HG03139 (cell line): ENCODE measurements at regions not wholly inside any gene's neighbourhood (a gene's known extent, or its start where the extent isn't known, plus 50 kb on each side); places are given as distances from the start of the nearest gene placed in this dataset.

Experiments
- ATAC-seq: cut with Tn5 transposase; IDR thresholded peaks from one replicate; pipeline ENCODE4 v1.9.1; 2021; ENCODE audit not compliant: unreplicated experiment

GRCh38 chr6:47118611-47119010 lies 76.5 kb upstream of the ADGRF1 start:
- ATAC-seq, result no peak

- no peak for ATAC-seq
These were observed 75.2 kb upstream of the ADGRF1 start for GRCh38 chr6:47117314-47117713.

- no peak for ATAC-seq
These were observed 74.5 kb upstream of the ADGRF1 start for GRCh38 chr6:47116606-47117005.

GRCh38 chr6:47116086-47116485 lies 74.0 kb upstream of the ADGRF1 start:
- no peak for ATAC-seq

GRCh38 chr6:47114460-47114859 lies 72.3 kb upstream of the ADGRF1 start:
- no peak for ATAC-seq

- ATAC-seq, result no peak
These were observed 70.2 kb upstream of the ADGRF1 start for GRCh38 chr6:47112317-47112716.

GRCh38 chr6:47111685-47112084 lies 69.6 kb upstream of the ADGRF1 start:
- no peak for ATAC-seq

GRCh38 chr6:47109281-47109680 lies 67.1 kb upstream of the ADGRF1 start:
- ATAC-seq, result no peak

- ATAC-seq, result no peak
These were observed 64.6 kb upstream of the ADGRF1 start for GRCh38 chr6:47106721-47107197.

GRCh38 chr6:47106216-47106615 lies 64.1 kb upstream of the ADGRF1 start:
- no peak for ATAC-seq

GRCh38 chr6:47105469-47106178 lies 63.5 kb upstream of the ADGRF1 start:
- ATAC-seq, result no peak

GRCh38 chr6:47103931-47104330 lies 61.8 kb upstream of the ADGRF1 start:
- no peak for ATAC-seq

- no peak for ATAC-seq
These were observed 60.2 kb upstream of the ADGRF1 start for GRCh38 chr6:47102331-47102730.

- no peak for ATAC-seq
These were observed 56.5 kb upstream of the ADGRF1 start for GRCh38 chr6:47098570-47098993.

GRCh38 chr6:47097092-47097945 lies 55.2 kb upstream of the ADGRF1 start:
- peak; percentile 92 for ATAC-seq

GRCh38 chr6:47096211-47096895 lies 54.2 kb upstream of the ADGRF1 start:
- ATAC-seq, result no peak

GRCh38 chr6:47094241-47094925 lies 52.3 kb upstream of the ADGRF1 start:
- no peak for ATAC-seq

- no peak for ATAC-seq
These were observed 51.0 kb upstream of the ADGRF1 start for GRCh38 chr6:47093169-47093568.

- ATAC-seq, result no peak
These were observed 49.9 kb upstream of the ADGRF1 start for GRCh38 chr6:47091886-47092668.
